Psoas muscle (tissue), 7 donors: ENCODE measurements at regions not wholly inside any gene's neighbourhood (a gene's known extent, or its start where the extent isn't known, plus 50 kb on each side); places are given as distances from the start of the nearest gene placed in this dataset.

Experiments
- ATAC-seq, 4 donors: fragments of 200-7000 bp; cut with Tn5 transposase; one replicate each; pipeline ENCODE4 v1.9.1; 2020; ENCODE audit warnings: moderate library complexity in 3 of 4, mild to moderate bottlenecking in 2 of 4
- DNase-seq, 2 donors: peaks; one replicate each; pipeline ENCODE4 v3.0.0-alpha.2; 2020
- H3K27ac ChIP-seq: fragments of 200-600 bp; one replicate; pipeline ENCODE4 v1.8.0; 2022
- H3K27me3 ChIP-seq, 3 donors: fragments of 200-600 bp in 1 of 3; one replicate each; pipeline versions ENCODE4 v1.6.1 to v1.8.0; 2013 to 2022; ENCODE audit warnings: low read length in 2 of 3, mild to moderate bottlenecking in 2 of 3, moderate library complexity in 1 of 3; ENCODE audit not compliant: insufficient read depth in 3 of 3
- H3K36me3 ChIP-seq, 2 donors: fragments of 200-600 bp in 1 of 2; one replicate each; pipeline versions ENCODE4 v1.6.1 to v1.8.0; 2013 to 2022; ENCODE audit warnings: low read depth in 1 of 2, mild to moderate bottlenecking in 1 of 2, moderate library complexity in 1 of 2; ENCODE audit not compliant: insufficient read depth in 1 of 2
- H3K4me1 ChIP-seq: fragments of 200-600 bp; one replicate; pipeline ENCODE4 v1.8.0; 2022
- H3K4me3 ChIP-seq: fragments of 200-600 bp; one replicate; pipeline ENCODE4 v1.8.0; 2022; ENCODE audit warnings: mild to moderate bottlenecking
- H3K9me3 ChIP-seq: fragments of 200-600 bp; one replicate; pipeline ENCODE4 v1.8.0; 2022
- WGBS, 3 donors: extraction: QIAGEN DNeasy Blood & Tissue Kit; methylation state at CpG; one replicate each; pipeline versions ENCODE4 v1.1.6 to v1.1.7; 2013; 5-methylcytosine and 5-hydroxymethylcytosine counted together
- intact Hi-C, 2 donors: fragments of 100-400 bp; cut with DNase I; formaldehyde crosslinking; loops; one replicate each; pipeline versions ENCODE4 v1.11.0 to v1.14.2; 2022
- TF ChIP-seq, protein P1 (sequence below): fragments of 200-600 bp; IDR thresholded peaks from one replicate; pipeline ENCODE4 v1.8.0; 2022; ENCODE audit warnings: antibody characterized with exemption
- donor health status: healthy with polysubstance abuse.
- donor health status: DM: no; HTN: no; CAD: no; lungs with moderate emphysema.
- donor health status: Bipolar disorder and iron deficiency.
- donor health status: healthy.
- donor health status: DM: yes; HTN: yes; CAD: no.
- donor health status: DM: no; HTN: no; CAD: no.
- donor health status: DM: yes; HTN: yes; CAD: no.

DNA sequence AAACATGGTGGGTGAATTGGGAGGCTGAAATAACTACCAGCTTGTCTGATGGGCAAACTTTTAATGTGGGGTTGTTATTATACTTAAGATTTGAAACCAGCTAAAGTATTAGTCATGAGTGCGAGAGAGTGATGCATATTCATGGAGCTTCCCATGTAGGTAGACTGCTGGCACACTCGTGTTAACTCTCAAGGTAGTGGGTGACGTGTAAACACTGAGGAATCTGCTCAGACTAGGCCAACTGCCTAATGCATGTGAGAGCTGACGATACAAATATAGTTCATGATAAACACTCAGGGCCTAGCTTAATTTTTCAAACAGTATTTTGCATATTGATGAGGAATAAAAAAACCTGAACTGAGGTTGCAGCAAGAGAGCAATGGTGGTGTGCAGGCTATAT lies 1165.7 kb upstream of the PIK3C3 start:
- Histone ChIP-seq H3K36me3 (no peaks in the 10 kb centered on the region), H3K27ac (no peak overlapping the region), H3K4me3 (no peak overlapping the region), H3K27me3 (no peaks in the 10 kb centered on the region), H3K9me3 (no peaks in the 10 kb centered on the region), H3K4me1 (no peaks in the 10 kb centered on the region)
- 74 to 83% (median 75%) methylated on average over 4 of the region's 4 CpGs for WGBS, 3 donors
- DNase-seq, result no peak
- TF ChIP-seq, protein P1, sequence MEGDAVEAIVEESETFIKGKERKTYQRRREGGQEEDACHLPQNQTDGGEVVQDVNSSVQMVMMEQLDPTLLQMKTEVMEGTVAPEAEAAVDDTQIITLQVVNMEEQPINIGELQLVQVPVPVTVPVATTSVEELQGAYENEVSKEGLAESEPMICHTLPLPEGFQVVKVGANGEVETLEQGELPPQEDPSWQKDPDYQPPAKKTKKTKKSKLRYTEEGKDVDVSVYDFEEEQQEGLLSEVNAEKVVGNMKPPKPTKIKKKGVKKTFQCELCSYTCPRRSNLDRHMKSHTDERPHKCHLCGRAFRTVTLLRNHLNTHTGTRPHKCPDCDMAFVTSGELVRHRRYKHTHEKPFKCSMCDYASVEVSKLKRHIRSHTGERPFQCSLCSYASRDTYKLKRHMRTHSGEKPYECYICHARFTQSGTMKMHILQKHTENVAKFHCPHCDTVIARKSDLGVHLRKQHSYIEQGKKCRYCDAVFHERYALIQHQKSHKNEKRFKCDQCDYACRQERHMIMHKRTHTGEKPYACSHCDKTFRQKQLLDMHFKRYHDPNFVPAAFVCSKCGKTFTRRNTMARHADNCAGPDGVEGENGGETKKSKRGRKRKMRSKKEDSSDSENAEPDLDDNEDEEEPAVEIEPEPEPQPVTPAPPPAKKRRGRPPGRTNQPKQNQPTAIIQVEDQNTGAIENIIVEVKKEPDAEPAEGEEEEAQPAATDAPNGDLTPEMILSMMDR, result no peak
- no peak for ATAC-seq
- intact Hi-C loops, result no loop called here

- 77 to 79% (median 78%) methylated on average over 3 of the region's 3 CpGs for WGBS, 3 donors
- no peaks in the 10 kb centered on the region for H3K4me1 ChIP-seq
- TF ChIP-seq, protein P1, result no peak
- no peak overlapping the region for H3K4me3 ChIP-seq
- no peaks in the 10 kb centered on the region for H3K36me3 ChIP-seq
- H3K27me3 ChIP-seq, result no peaks in the 10 kb centered on the region
- H3K9me3 ChIP-seq, result no peaks in the 10 kb centered on the region
- ATAC-seq (no peak), DNase-seq (no peak)
- intact Hi-C loops, result no loop called here
- no peak overlapping the region for H3K27ac ChIP-seq
Observed at GRCh38 chr18:40782453-40783130, 1172.4 kb upstream of the PIK3C3 start.

- ATAC-seq (no peak), DNase-seq (no peak)
- TF ChIP-seq, protein P1, result no peak
- H3K4me1 ChIP-seq, result no peaks in the 10 kb centered on the region
- peaks cover 3% of the 10 kb centered on the region for H3K9me3 ChIP-seq
- intact Hi-C loops, result no loop called here
- 58 to 61% (median 61%) methylated on average over 2 of the region's 2 CpGs for WGBS, 3 donors
- H3K27me3 ChIP-seq, result no peaks in the 10 kb centered on the region
- H3K27ac ChIP-seq, result no peak overlapping the region
- H3K4me3 ChIP-seq, result no peak overlapping the region
- no peaks in the 10 kb centered on the region for H3K36me3 ChIP-seq
Observed at GRCh38 chr18:40769786-40770185, 1185.2 kb upstream of the PIK3C3 start.

GRCh38 chr18:40760251-40760650 lies 1194.8 kb upstream of the PIK3C3 start:
- H3K4me1 ChIP-seq, result no peaks in the 10 kb centered on the region
- DNase-seq (no peak), ATAC-seq (no peak)
- WGBS, 3 donors, result 83 to 89% (median 83%) methylated on average over 6 of the region's 6 CpGs
- H3K4me3 ChIP-seq, result no peak overlapping the region
- no peaks in the 10 kb centered on the region for H3K36me3 ChIP-seq
- H3K27me3 ChIP-seq, result no peaks in the 10 kb centered on the region
- no peaks in the 10 kb centered on the region for H3K9me3 ChIP-seq
- intact Hi-C loops, result no loop called here
- no peak overlapping the region for H3K27ac ChIP-seq
- TF ChIP-seq, protein P1, result no peak

GRCh38 chr18:40754477-40754876 lies 1200.6 kb upstream of the PIK3C3 start:
- DNase-seq (no peak), ATAC-seq (no peak)
- Histone ChIP-seq H3K9me3 (no peaks in the 10 kb centered on the region), H3K27ac (no peak overlapping the region), H3K27me3 (no peaks in the 10 kb centered on the region), H3K4me3 (no peak overlapping the region), H3K36me3 (no peaks in the 10 kb centered on the region), H3K4me1 (no peaks in the 10 kb centered on the region)
- intact Hi-C loops, result no loop called here
- WGBS, 3 donors, result 52 to 62% (median 61%) methylated on average over 1 of the region's 1 CpG
- TF ChIP-seq, protein P1, result no peak
